ENCODE measurements at regions not wholly inside any gene's neighbourhood (a gene's known extent, or its start where the extent isn't known, plus 50 kb on each side); places are given as distances from the start of the nearest gene placed in this dataset.
A peak's percentile ranks its signal among the peaks of the same experiment; 100 is the strongest.

GRCh38 chr17:21510686-21511362, 134.7 kb downstream of the KCNJ12 start:
- no peak for TF ChIP-seq TAF1 (conservative IDR thresholded peaks at IDR 0.05)
- no peak for TF ChIP-seq SP1 (IDR thresholded peaks at IDR 0.05)
- TF ChIP-seq CTCF (IDR thresholded peaks at IDR 0.05; ENCODE audit: low read depth, low read length, missing input control), result no peak
- no peak for TF ChIP-seq HNF4G (IDR thresholded peaks at IDR 0.05)
- TF ChIP-seq HNF4A (conservative IDR thresholded peaks at IDR 0.05), result no peak
- TF ChIP-seq MAX (IDR thresholded peaks at IDR 0.05), result no peak
- no peak for TF ChIP-seq RXRA (IDR thresholded peaks at IDR 0.05)
- TF ChIP-seq FOXA2 (IDR thresholded peaks at IDR 0.05), result no peak
- TF ChIP-seq REST (IDR thresholded peaks at IDR 0.05), result no peak
- no peak for TF ChIP-seq ZBTB33 (IDR thresholded peaks at IDR 0.05)
- TF ChIP-seq FOXA1 (IDR thresholded peaks at IDR 0.05), result no peak
- TF ChIP-seq GABPA (IDR thresholded peaks at IDR 0.05 in 1 of 2, conservative IDR thresholded peaks at IDR 0.05 in 1 of 2), result no peak
- TF ChIP-seq NR2F2 (IDR thresholded peaks at IDR 0.05), result no peak
- TF ChIP-seq JUND (IDR thresholded peaks at IDR 0.05), result no peak
- no peak for TF ChIP-seq ATF3 (IDR thresholded peaks at IDR 0.05)
- H3K36me3 ChIP-seq (ENCODE audit: control insufficient read depth in 4 of 4, insufficient read depth in 3 of 4, low read depth in 1 of 4, low read length in 3 of 4), result no peaks in the 10 kb centered on the region
- no peak for DNase-seq (ENCODE audit: low spot score)
- WGBS, result 19% methylated on average over 14 of the region's 14 CpGs
- H3K4me1 ChIP-seq (ENCODE audit: control insufficient read depth in 4 of 4, insufficient read depth in 4 of 4, low read length in 3 of 4), result peaks cover 2 to 14% (median 11%) of the 10 kb centered on the region in 4 donors
- H3K9ac ChIP-seq (ENCODE audit: low read depth in 1 of 2, low read length in 2 of 2), result peak overlapping the region; percentile 1 to 53
- no peaks in the 10 kb centered on the region for H3K9me3 ChIP-seq (ENCODE audit: control insufficient read depth in 4 of 4, low read length in 3 of 4)
- H3K4me3 ChIP-seq (ENCODE audit: low read depth in 1 of 3, low read length in 3 of 3), result peak overlapping the region in 2 of 3 donors; percentile 57 to 61
- H3K27me3 ChIP-seq (ENCODE audit: control insufficient read depth in 4 of 4, insufficient read depth in 4 of 4, low read length in 3 of 4), result peaks cover 0 to 2% (median 0%) of the 10 kb centered on the region in 4 donors
- H3K27ac ChIP-seq (ENCODE audit: low read depth in 1 of 2, low read length in 2 of 2), result no peak overlapping the region
